ENCODE measurements at regions not wholly inside any gene's neighbourhood (a gene's known extent, or its start where the extent isn't known, plus 50 kb on each side); places are given as distances from the start of the nearest gene placed in this dataset.

GRCh38 chr10:44196008-44196320 is 188.9 kb downstream of the CXCL12 start:
- DNase-seq, result no peak

GRCh38 chr10:44195112-44196007 is 189.5 kb downstream of the CXCL12 start:
- DNase-seq, result no peak

GRCh38 chr10:44194435-44194834 is 190.5 kb downstream of the CXCL12 start:
- DNase-seq, result no peak

- DNase-seq, result no peak
Observed at GRCh38 chr10:44193567-44194220, 191.2 kb downstream of the CXCL12 start.

GRCh38 chr10:44193166-44193565 is 191.7 kb downstream of the CXCL12 start:
- no peak for DNase-seq

- DNase-seq, result no peak
Observed at GRCh38 chr10:44192435-44192834, 192.5 kb downstream of the CXCL12 start.

- DNase-seq, result no peak
Observed at GRCh38 chr10:44190541-44190940, 194.4 kb downstream of the CXCL12 start.

GRCh38 chr10:44186821-44187220 is 198.1 kb downstream of the CXCL12 start:
- DNase-seq, result no peak

- DNase-seq, result no peak
Observed at GRCh38 chr10:44186150-44186549, 198.7 kb downstream of the CXCL12 start.

- DNase-seq, result no peak
Observed at GRCh38 chr10:44185315-44185666, 199.6 kb downstream of the CXCL12 start.

GRCh38 chr10:44184633-44185314 is 200.1 kb downstream of the CXCL12 start:
- DNase-seq, result no peak

- DNase-seq, result no peak
Observed at GRCh38 chr10:44183667-44184632, 200.9 kb downstream of the CXCL12 start.

GRCh38 chr10:44182909-44183308 is 202.0 kb downstream of the CXCL12 start:
- DNase-seq, result no peak

GRCh38 chr10:44180321-44181168 is 204.4 kb downstream of the CXCL12 start:
- no peak for DNase-seq

- DNase-seq, result no peak
Observed at GRCh38 chr10:44178856-44179255, 206.0 kb downstream of the CXCL12 start.

GRCh38 chr10:44178281-44178680 is 206.6 kb downstream of the CXCL12 start:
- no peak for DNase-seq

- no peak for DNase-seq
Observed at GRCh38 chr10:44177610-44178009, 207.3 kb downstream of the CXCL12 start.

GRCh38 chr10:44176311-44176710 is 208.6 kb downstream of the CXCL12 start:
- no peak for DNase-seq

- DNase-seq, result no peak
Observed at GRCh38 chr10:44173608-44173894, 211.3 kb downstream of the CXCL12 start.

GRCh38 chr10:44172883-44173607 is 211.9 kb downstream of the CXCL12 start:
- no peak for DNase-seq

- DNase-seq, result no peak
Observed at GRCh38 chr10:44171765-44172164, 213.1 kb downstream of the CXCL12 start.

Measured in stimulated activated CD4-positive, alpha-beta T cell treated with anti-CD3 and anti-CD28 coated beads, Interleukin-1b, Interleukin-23, amount 100 ng/mL, for 48 hours (primary cell).